Activated CD8-positive, alpha-beta memory T cell treated with anti-CD3 and anti-CD28 coated beads, Interleukin-2, amount 10 ng/mL, durations not matched to agents 7 days and 5 days (primary cell): ENCODE measurements at regions not wholly inside any gene's neighbourhood (a gene's known extent, or its start where the extent isn't known, plus 50 kb on each side); places are given as distances from the start of the nearest gene placed in this dataset.

Experiments
- ATAC-seq: fragments of 150-1000 bp; cut with Tn5 transposase; one replicate; pipeline ENCODE4 v1.10.0; 2021; ENCODE audit warnings: moderate library complexity
- CTCF ChIA-PET: fragments of 350-600 bp; sonication (Branson Sonifier 250); formaldehyde crosslinking; loops from one replicate; lab custom pipeline; 2021; ENCODE audit warnings: antibody characterized with exemption; lab: Charles Lee
- DNase-seq: peaks from one replicate; pipeline ENCODE4 v3.0.0-alpha.2; 2020
- H3K27ac Mint-ChIP-seq: one replicate; pipeline ENCODE4 v1.8.0; 2021; ENCODE audit warnings: mild to moderate bottlenecking, mixed read lengths
- H3K27me3 Mint-ChIP-seq: one replicate; pipeline ENCODE4 v1.8.0; 2021; ENCODE audit warnings: mixed read lengths
- H3K36me3 Mint-ChIP-seq: one replicate; pipeline ENCODE4 v1.8.0; 2021; ENCODE audit warnings: mild to moderate bottlenecking, mixed read lengths
- H3K4me1 Mint-ChIP-seq: one replicate; pipeline ENCODE4 v1.8.0; 2021; ENCODE audit warnings: mixed read lengths
- H3K4me3 Mint-ChIP-seq: one replicate; pipeline ENCODE4 v1.8.0; 2021; ENCODE audit warnings: mild to moderate bottlenecking, moderate library complexity, mixed read lengths
- H3K9me3 Mint-ChIP-seq: one replicate; pipeline ENCODE4 v1.8.0; 2022; ENCODE audit warnings: low read depth, mixed read lengths

DNA sequence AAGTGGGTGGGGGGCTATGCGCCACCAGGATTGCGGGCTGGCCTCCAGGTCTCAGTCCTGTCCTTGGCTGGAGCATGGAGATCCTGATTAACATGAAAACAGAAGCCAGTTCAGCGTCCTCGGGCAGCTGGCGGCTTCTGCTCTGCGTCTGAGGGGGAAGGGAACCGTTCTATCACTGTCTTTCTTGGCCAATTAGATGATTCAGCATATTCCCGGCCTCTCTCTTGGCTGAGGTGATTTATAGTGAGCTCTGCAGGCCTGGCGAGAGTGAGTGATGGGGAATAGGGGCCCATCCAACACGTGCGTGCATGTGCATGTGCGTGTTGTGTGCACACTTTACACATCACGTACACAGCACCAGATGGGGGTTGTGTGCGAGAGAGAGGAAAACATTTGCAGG is 145.8 kb upstream of the ATP6AP2 start:
- H3K4me1 Mint-ChIP-seq, result peaks cover 4% of the 10 kb centered on the region

DNA sequence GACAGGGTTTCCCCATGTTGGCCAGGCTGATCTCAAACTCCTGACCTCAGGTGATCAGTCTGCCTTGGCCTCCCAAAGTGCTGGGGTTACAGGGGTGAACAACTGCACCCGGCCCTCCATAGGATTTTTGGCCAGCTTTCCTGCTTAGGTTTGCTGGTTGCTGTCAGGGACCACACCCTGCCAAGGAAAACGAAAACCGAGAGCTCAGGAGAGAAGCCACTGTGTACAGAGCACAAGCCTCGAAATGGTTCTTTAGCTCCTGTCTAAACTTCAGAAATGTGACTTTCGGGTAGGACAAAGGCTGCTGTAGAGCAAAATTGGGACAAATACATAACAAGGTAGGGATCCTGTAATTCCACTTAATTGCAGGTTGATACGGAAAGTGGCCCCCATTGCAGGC is 146.3 kb upstream of the ATP6AP2 start:
- no peaks in the 10 kb centered on the region for H3K27me3 Mint-ChIP-seq
- CTCF ChIA-PET, result no interaction called here
- ATAC-seq (no peak), DNase-seq (no peak)
- H3K27ac Mint-ChIP-seq, result no peak overlapping the region
- peaks cover 4% of the 10 kb centered on the region for H3K36me3 Mint-ChIP-seq
- no peak overlapping the region for H3K4me3 Mint-ChIP-seq
- H3K4me1 Mint-ChIP-seq, result peaks cover 1% of the 10 kb centered on the region
- H3K9me3 Mint-ChIP-seq, result no peaks in the 10 kb centered on the region

More for the DNA sequence above, 145.8 kb upstream of the ATP6AP2 start:
- Mint-ChIP-seq H3K36me3 (peaks cover 4% of the 10 kb centered on the region), H3K9me3 (no peaks in the 10 kb centered on the region), H3K4me3 (no peak overlapping the region), H3K27ac (no peak overlapping the region), H3K27me3 (no peaks in the 10 kb centered on the region)
- ATAC-seq (no peak), DNase-seq (no peak)
- CTCF ChIA-PET, result no interaction called here

DNA sequence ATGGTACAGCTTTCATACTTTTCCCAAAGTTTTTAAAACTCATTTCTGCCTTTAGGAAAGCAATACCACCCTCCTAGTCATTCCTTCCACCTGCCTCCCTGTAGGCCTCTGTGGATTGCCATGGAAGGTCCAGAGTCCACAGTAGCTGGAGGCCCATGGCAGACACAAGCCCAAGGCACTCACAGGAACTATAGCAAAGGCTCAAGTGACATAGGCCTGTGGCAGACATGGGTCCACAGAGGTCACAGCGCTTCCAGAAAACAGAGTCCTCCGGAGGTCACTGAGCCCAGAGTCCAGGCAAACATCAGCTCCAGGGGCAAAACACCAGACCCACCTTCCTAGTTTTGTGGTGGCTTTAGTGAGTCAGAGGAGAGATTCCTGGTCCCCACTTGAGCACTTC is 147.6 kb upstream of the ATP6AP2 start:
- Mint-ChIP-seq H3K4me1 (no peaks in the 10 kb centered on the region), H3K27me3 (no peaks in the 10 kb centered on the region), H3K4me3 (no peak overlapping the region), H3K27ac (no peak overlapping the region), H3K36me3 (peaks cover 4% of the 10 kb centered on the region), H3K9me3 (no peaks in the 10 kb centered on the region)
- DNase-seq (no peak), ATAC-seq (no peak)
- CTCF ChIA-PET, result no interaction called here

DNA sequence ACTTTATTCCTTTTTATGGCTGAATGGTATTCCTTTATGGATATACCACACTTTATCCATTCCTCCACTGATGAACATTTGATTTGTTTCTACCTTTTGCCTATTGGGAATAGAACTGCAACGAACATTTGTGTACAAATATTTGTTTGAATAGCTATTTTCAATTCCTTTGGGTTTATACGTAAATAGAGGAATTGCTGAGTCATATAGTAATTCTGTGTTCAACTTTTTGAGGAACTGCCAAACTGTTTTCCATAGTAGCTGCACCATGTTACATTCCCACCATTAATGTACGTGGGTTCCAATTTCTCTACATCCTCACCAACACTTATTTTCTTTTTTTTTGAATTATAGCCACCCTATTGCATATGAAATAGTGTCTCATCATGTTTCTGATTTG is 156.5 kb upstream of the ATP6AP2 start:
- H3K4me3 Mint-ChIP-seq, result no peak overlapping the region
- H3K4me1 Mint-ChIP-seq, result peaks cover 16% of the 10 kb centered on the region
- H3K27ac Mint-ChIP-seq, result no peak overlapping the region
- DNase-seq, result no peak
- CTCF ChIA-PET, result no interaction called here
- H3K36me3 Mint-ChIP-seq, result no peaks in the 10 kb centered on the region
- no peaks in the 10 kb centered on the region for H3K27me3 Mint-ChIP-seq
- H3K9me3 Mint-ChIP-seq, result no peaks in the 10 kb centered on the region
- ATAC-seq, result no peak

DNA sequence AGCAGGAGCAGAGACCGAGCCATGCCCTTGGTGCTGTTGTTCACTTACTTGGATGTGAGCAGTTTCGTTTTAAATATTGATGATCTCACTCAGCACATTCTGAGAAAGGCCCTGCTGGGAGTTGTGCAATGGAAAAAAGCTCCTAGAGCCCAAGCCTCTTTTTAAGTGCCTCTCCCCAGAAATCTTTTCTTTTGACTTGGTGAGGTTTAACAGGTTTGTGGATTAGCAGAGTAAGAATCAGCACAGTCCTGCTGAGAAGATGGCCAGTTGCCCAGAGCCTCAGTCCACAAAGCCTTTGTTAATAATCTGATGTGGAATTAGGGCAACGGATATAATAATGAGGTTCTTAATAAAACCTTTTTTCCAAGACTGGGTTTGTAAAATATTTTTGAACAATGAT is 157.5 kb upstream of the ATP6AP2 start:
- Mint-ChIP-seq H3K27ac (no peak overlapping the region), H3K9me3 (no peaks in the 10 kb centered on the region), H3K4me3 (no peak overlapping the region), H3K36me3 (no peaks in the 10 kb centered on the region), H3K27me3 (no peaks in the 10 kb centered on the region), H3K4me1 (peaks cover 25% of the 10 kb centered on the region)
- CTCF ChIA-PET, result no interaction called here
- DNase-seq (no peak), ATAC-seq (no peak)

DNA sequence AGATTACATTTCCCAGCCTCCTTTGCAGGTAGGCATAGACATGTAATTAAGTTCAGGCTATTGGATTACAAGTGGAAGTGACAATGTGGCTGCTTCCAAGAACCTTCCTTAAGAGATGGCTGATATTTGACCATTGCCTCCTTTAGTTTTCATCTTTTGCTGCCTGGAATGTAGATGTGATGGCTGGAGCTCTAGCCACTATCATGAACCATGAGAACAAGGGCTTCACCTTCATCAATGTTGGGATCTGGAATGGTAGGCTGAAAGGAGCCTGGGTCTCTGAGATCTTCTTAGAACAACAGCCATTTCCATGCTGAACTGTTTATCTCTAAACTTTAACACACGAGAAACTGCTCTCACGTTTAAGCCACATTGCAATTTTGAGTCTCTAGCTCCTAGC is 158.7 kb upstream of the ATP6AP2 start:
- Mint-ChIP-seq H3K36me3 (no peaks in the 10 kb centered on the region), H3K27ac (no peak overlapping the region), H3K4me1 (peaks cover 30% of the 10 kb centered on the region), H3K9me3 (no peaks in the 10 kb centered on the region), H3K4me3 (no peak overlapping the region), H3K27me3 (no peaks in the 10 kb centered on the region)
- CTCF ChIA-PET, result no interaction called here
- DNase-seq (no peak), ATAC-seq (no peak)

DNA sequence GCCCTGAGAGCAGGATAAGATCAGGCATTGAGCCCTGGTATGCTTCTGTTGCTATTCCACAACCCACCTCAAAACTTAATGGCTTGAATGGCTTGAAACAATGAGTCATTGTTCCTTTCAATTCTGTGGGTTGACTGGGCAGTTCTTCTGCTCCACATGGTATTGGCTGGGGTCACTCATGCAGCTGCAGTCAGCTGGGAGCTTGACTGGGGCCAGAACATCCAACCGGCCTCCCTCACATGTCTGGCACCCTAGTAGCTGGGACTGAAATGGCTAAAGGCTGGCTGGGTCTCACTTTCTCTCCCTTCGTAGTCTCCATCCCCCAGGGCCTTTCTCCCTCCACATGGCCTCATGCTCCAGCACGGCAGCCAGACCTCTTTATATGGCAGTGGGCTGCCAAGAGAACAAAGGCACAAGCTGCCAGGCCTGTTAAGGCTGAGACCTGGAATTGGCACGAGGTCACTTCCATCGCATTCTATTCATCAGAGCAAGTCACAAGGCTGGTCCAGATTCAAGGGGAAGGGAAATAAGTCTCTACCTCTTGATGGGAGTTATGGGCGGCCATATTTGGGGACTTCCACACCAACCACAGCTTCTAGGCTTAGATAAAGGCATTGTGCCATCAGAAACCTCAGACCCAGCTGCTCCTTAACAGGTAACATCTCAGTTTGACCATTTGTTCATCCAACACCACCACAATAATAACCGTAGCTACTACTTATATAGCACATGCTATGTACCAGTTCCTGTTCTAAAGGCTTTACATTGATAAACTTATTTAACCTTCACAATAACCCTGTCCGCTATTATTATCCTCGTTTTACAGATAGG is 159.7 kb upstream of the ATP6AP2 start:
- Mint-ChIP-seq H3K9me3 (no peaks in the 10 kb centered on the region), H3K27ac (no peak overlapping the region), H3K4me3 (no peak overlapping the region), H3K36me3 (no peaks in the 10 kb centered on the region), H3K4me1 (peaks cover 30% of the 10 kb centered on the region), H3K27me3 (no peaks in the 10 kb centered on the region)
- ATAC-seq (no peak), DNase-seq (no peak)
- CTCF ChIA-PET, result no interaction called here

DNA sequence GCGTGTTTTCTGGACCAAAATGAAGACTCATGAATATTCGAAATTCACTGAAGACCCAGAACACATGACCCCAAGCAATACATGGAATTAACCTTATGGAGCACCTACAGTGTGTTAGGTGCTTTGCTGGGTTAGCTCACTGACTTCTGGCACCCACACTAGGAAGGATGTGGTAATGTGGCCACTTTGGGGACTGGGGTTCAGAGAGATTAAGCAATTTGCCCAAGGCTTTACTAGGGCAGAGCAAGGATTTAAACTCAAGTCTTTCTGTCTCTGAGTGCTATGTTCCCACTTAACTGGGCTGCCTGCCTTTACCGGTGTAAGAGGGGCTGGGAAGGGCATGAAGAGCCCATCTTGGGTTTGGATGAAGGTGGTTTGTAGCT is 162.0 kb upstream of the ATP6AP2 start:
- H3K27ac Mint-ChIP-seq, result no peak overlapping the region
- peaks cover 3% of the 10 kb centered on the region for H3K27me3 Mint-ChIP-seq
- H3K4me3 Mint-ChIP-seq, result no peak overlapping the region
- no peaks in the 10 kb centered on the region for H3K9me3 Mint-ChIP-seq
- H3K4me1 Mint-ChIP-seq, result peaks cover 30% of the 10 kb centered on the region
- CTCF ChIA-PET, result interaction anchor here (1.0 kb wide), 1 partner anchor 120 kb away, joined by 3 read pairs; no protein-coding TSS in a partner anchor
- peak; percentile 82 for DNase-seq
- ATAC-seq, result peak; percentile 87
- no peaks in the 10 kb centered on the region for H3K36me3 Mint-ChIP-seq

DNA sequence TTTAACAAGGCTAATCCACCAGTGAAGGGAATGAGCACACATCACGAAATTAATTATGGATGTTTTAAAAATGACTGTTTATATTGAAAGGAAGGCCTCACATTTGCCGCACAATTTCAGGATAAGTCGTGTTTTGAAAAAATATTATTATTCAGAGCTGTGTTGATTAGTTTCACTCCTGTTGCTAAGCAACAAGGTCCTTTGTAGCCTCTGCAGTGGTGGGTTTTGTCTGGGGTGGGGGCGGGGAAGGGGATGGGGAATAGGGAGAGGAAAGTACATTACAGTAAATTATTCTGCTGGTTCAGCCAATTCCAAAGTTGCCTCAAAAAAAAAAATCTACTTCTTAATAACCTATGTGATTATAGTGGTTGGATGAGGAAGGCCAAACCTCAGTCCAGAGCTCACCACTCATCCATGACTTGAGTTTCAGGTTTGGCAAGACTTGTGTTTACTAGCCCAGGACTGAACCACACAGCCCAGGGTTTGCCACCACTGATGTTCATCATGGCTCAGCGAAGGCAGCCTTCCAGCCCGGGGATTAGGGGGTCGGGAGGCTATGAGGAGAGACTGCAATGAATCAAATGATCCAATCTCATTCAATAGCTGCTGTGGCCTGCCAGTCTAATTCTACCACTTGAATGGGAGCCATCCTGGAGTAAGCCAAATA is 162.5 kb upstream of the ATP6AP2 start:
- H3K9me3 Mint-ChIP-seq, result no peaks in the 10 kb centered on the region
- CTCF ChIA-PET, result interaction anchor here (1.0 kb wide), 1 partner anchor 121 kb away, joined by 3 read pairs; no protein-coding TSS in a partner anchor
- H3K36me3 Mint-ChIP-seq, result no peaks in the 10 kb centered on the region
- H3K27ac Mint-ChIP-seq, result no peak overlapping the region
- peaks cover 6% of the 10 kb centered on the region for H3K27me3 Mint-ChIP-seq
- no peak overlapping the region for H3K4me3 Mint-ChIP-seq
- ATAC-seq (peak; percentile 45), DNase-seq (peak; percentile 43)
- peaks cover 30% of the 10 kb centered on the region for H3K4me1 Mint-ChIP-seq

DNA sequence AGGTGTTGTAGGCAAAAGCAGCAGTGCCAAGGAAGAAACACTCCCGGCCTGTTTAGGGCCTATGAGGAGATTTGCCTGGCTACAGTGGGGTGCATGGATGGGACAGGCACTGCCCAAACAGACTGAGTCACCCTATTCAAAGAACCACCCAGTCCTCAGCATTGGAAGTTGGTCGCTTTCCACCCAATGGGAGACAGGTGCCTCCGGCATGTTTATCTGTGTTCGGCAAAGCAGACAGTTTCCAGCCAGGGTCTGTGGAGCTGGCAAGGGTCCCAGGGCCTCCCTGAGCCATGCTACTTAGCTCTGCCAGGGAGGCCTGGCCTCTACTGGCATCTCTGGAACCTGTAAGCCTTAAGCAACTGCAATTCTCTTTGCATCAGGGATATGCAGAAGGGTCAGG is 165.1 kb upstream of the ATP6AP2 start:
- no peak for ATAC-seq
- no peaks in the 10 kb centered on the region for H3K9me3 Mint-ChIP-seq
- no peak overlapping the region for H3K4me3 Mint-ChIP-seq
- peaks cover 8% of the 10 kb centered on the region for H3K27me3 Mint-ChIP-seq
- CTCF ChIA-PET, result no interaction called here
- H3K4me1 Mint-ChIP-seq, result peaks cover 23% of the 10 kb centered on the region
- DNase-seq, result no peak
- H3K27ac Mint-ChIP-seq, result no peak overlapping the region
- no peaks in the 10 kb centered on the region for H3K36me3 Mint-ChIP-seq

DNA sequence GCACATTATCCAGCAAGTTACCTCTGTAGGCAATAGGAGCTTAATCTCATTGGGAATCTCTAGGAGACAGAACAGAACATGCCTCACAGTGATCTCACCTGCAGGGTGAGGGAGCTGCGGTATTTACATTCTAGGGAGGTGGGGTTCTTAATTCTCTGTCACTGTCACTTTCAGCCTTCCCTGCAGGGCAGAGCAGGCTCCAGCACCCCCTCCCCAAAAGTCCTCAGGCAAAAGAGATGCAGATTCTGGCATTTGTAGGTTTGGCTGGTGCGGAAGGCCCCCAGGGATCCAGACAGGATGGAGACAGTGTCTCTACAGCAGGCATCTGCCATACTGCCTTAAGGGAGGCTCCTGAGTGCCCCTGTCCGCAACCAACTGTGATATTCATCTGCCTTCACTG is 166.4 kb upstream of the ATP6AP2 start:
- Mint-ChIP-seq H3K27me3 (peaks cover 8% of the 10 kb centered on the region), H3K9me3 (no peaks in the 10 kb centered on the region), H3K27ac (no peak overlapping the region), H3K36me3 (no peaks in the 10 kb centered on the region), H3K4me3 (no peak overlapping the region), H3K4me1 (peaks cover 14% of the 10 kb centered on the region)
- DNase-seq, result no peak
- CTCF ChIA-PET, result no interaction called here
- ATAC-seq, result no peak

DNA sequence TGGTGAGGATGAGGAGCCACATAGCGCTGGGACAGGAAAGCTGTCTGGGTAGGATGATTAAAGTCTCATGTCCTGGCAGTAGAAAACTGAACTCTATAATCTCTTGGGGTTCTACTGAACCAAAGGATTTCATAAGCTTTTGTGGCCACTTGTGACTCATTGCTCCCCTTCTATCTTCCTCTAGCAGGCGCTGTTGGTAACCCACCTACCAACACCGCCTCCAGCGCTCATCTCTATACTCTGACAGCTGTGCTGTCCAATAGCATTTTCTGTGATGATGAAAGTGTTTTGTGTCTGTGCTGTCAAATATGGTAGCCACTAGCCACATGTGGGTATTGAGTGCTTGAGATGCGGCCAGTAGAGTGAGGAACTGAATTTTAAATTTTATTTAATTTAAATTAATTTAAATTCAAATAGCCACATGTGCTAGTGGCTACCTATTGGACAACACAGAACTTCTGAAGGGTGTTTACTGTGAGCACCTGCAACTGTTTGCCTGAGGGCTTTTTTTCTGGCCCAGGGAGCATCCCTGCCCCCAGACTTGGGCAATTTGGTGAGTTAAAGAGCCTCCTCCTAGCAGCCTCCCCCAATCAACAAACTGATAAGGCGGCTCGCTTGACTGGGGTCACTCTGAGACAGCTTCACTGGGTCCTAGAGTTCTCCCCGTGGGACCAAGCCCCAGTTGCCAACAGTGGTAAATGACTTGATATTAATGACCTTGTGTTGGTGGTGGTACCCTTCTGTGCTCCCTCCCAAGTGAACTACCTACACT is 169.2 kb upstream of the ATP6AP2 start:
- CTCF ChIA-PET, result no interaction called here
- ATAC-seq, result no peak
- no peak for DNase-seq
- H3K27ac Mint-ChIP-seq, result no peak overlapping the region
- H3K4me1 Mint-ChIP-seq, result no peaks in the 10 kb centered on the region
- no peaks in the 10 kb centered on the region for H3K9me3 Mint-ChIP-seq
- H3K4me3 Mint-ChIP-seq, result no peak overlapping the region
- peaks cover 11% of the 10 kb centered on the region for H3K27me3 Mint-ChIP-seq
- no peaks in the 10 kb centered on the region for H3K36me3 Mint-ChIP-seq

DNA sequence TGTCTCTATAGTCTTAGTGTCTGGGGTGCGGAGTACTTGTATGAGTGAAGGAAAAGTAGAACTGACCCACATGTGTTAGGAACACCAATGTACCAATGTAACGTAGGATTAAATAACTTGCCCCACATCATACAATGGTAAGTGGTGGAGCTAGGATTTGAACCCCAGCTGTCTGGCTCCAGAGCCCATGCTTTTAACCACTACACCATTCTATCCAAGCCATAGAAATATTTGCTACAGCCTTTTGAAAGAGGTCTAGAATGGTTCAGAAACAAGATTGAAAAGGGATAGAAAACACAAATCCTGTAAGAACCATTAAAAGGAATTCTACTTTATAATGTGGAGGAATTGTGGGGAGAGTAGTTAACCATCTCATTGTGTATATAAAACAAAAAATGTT is 169.9 kb upstream of the ATP6AP2 start:
- no peaks in the 10 kb centered on the region for H3K9me3 Mint-ChIP-seq
- CTCF ChIA-PET, result no interaction called here

More for the DNA sequence above, 169.9 kb upstream of the ATP6AP2 start:
- DNase-seq, result no peak
- H3K27ac Mint-ChIP-seq, result no peak overlapping the region
- ATAC-seq, result no peak
- H3K4me3 Mint-ChIP-seq, result no peak overlapping the region
- peaks cover 11% of the 10 kb centered on the region for H3K27me3 Mint-ChIP-seq
- no peaks in the 10 kb centered on the region for H3K36me3 Mint-ChIP-seq
- H3K4me1 Mint-ChIP-seq, result no peaks in the 10 kb centered on the region
